ENCODE measurements at regions not wholly inside any gene's neighbourhood (a gene's known extent, or its start where the extent isn't known, plus 50 kb on each side); places are given as distances from the start of the nearest gene placed in this dataset.

- POLR2A ChIA-PET, result no interaction called here
- no peak overlapping the region for H3K27ac ChIP-seq (ENCODE audit: low read depth, low read length)
- no peaks in the 10 kb centered on the region for H3K9me3 ChIP-seq (ENCODE audit: control insufficient read depth, insufficient read depth, low read length)
- CTCF ChIA-PET, result interaction anchor here (1.2 to 1.4 kb wide), 2 partner anchors 18 to 73 kb away, joined by 3 to 4 read pairs; no protein-coding TSS in a partner anchor
- no peak for TF ChIP-seq CTCF (IDR thresholded peaks at IDR 0.05; ENCODE audit: low read depth, low read length)
- H3K4me3 ChIP-seq (ENCODE audit: low read depth, low read length), result no peak overlapping the region
- H3K27me3 ChIP-seq (ENCODE audit: control insufficient read depth, insufficient read depth, low read length), result no peaks in the 10 kb centered on the region
- no peak for DNase-seq (ENCODE audit: low read depth, low spot score)
Observed at GRCh38 chr6:137781639-137782038, 85.4 kb upstream of the TNFAIP3 start.

GRCh38 chr6:137782166-137783039 is 84.7 kb upstream of the TNFAIP3 start:
- no peaks in the 10 kb centered on the region for H3K27me3 ChIP-seq (ENCODE audit: control insufficient read depth, insufficient read depth, low read length)
- no peak for TF ChIP-seq CTCF (IDR thresholded peaks at IDR 0.05; ENCODE audit: low read depth, low read length)
- H3K9me3 ChIP-seq (ENCODE audit: control insufficient read depth, insufficient read depth, low read length), result no peaks in the 10 kb centered on the region
- DNase-seq (ENCODE audit: low read depth, low spot score), result no peak
- no peak overlapping the region for H3K27ac ChIP-seq (ENCODE audit: low read depth, low read length)
- no peak overlapping the region for H3K4me3 ChIP-seq (ENCODE audit: low read depth, low read length)
- CTCF ChIA-PET, result no interaction called here
- POLR2A ChIA-PET, result interaction anchor here (0.6 kb wide), 1 partner anchor 299 kb away, joined by 4 read pairs; no protein-coding TSS in a partner anchor

GRCh38 chr6:137783710-137784109 is 83.3 kb upstream of the TNFAIP3 start:
- Histone ChIP-seq H3K27ac (ENCODE audit: low read depth, low read length) (no peak overlapping the region), H3K27me3 (ENCODE audit: control insufficient read depth, insufficient read depth, low read length) (no peaks in the 10 kb centered on the region), H3K4me3 (ENCODE audit: low read depth, low read length) (no peak overlapping the region), H3K9me3 (ENCODE audit: control insufficient read depth, insufficient read depth, low read length) (no peaks in the 10 kb centered on the region)
- ChIA-PET CTCF (no interaction called here), POLR2A (no interaction called here)
- TF ChIP-seq CTCF (IDR thresholded peaks at IDR 0.05; ENCODE audit: low read depth, low read length), result no peak
- DNase-seq (ENCODE audit: low read depth, low spot score), result no peak

GRCh38 chr6:137784583-137784982 is 82.5 kb upstream of the TNFAIP3 start:
- H3K27ac ChIP-seq (ENCODE audit: low read depth, low read length), result no peak overlapping the region
- POLR2A ChIA-PET, result no interaction called here
- TF ChIP-seq CTCF (IDR thresholded peaks at IDR 0.05; ENCODE audit: low read depth, low read length), result no peak
- no peaks in the 10 kb centered on the region for H3K9me3 ChIP-seq (ENCODE audit: control insufficient read depth, insufficient read depth, low read length)
- CTCF ChIA-PET, result no interaction called here
- no peak for DNase-seq (ENCODE audit: low read depth, low spot score)
- no peaks in the 10 kb centered on the region for H3K27me3 ChIP-seq (ENCODE audit: control insufficient read depth, insufficient read depth, low read length)
- H3K4me3 ChIP-seq (ENCODE audit: low read depth, low read length), result no peak overlapping the region

GRCh38 chr6:137787016-137787415 is 80.0 kb upstream of the TNFAIP3 start:
- TF ChIP-seq CTCF (IDR thresholded peaks at IDR 0.05; ENCODE audit: low read depth, low read length), result no peak
- CTCF ChIA-PET, result interaction anchor here (1.0 to 1.6 kb wide), 2 partner anchors 13 to 219 kb away, joined by 4 to 5 read pairs; no protein-coding TSS in a partner anchor
- no peaks in the 10 kb centered on the region for H3K9me3 ChIP-seq (ENCODE audit: control insufficient read depth, insufficient read depth, low read length)
- H3K4me3 ChIP-seq (ENCODE audit: low read depth, low read length), result no peak overlapping the region
- DNase-seq (ENCODE audit: low read depth, low spot score), result no peak
- no peaks in the 10 kb centered on the region for H3K27me3 ChIP-seq (ENCODE audit: control insufficient read depth, insufficient read depth, low read length)
- H3K27ac ChIP-seq (ENCODE audit: low read depth, low read length), result no peak overlapping the region
- POLR2A ChIA-PET, result no interaction called here

All from AG04450 (cell line).